ENCODE measurements at regions not wholly inside any gene's neighbourhood (a gene's known extent, or its start where the extent isn't known, plus 50 kb on each side); places are given as distances from the start of the nearest gene placed in this dataset.

GRCh38 chr4:65227628-65228027 is 442.7 kb downstream of the EPHA5 start:
- TF ChIP-seq, protein P1, sequence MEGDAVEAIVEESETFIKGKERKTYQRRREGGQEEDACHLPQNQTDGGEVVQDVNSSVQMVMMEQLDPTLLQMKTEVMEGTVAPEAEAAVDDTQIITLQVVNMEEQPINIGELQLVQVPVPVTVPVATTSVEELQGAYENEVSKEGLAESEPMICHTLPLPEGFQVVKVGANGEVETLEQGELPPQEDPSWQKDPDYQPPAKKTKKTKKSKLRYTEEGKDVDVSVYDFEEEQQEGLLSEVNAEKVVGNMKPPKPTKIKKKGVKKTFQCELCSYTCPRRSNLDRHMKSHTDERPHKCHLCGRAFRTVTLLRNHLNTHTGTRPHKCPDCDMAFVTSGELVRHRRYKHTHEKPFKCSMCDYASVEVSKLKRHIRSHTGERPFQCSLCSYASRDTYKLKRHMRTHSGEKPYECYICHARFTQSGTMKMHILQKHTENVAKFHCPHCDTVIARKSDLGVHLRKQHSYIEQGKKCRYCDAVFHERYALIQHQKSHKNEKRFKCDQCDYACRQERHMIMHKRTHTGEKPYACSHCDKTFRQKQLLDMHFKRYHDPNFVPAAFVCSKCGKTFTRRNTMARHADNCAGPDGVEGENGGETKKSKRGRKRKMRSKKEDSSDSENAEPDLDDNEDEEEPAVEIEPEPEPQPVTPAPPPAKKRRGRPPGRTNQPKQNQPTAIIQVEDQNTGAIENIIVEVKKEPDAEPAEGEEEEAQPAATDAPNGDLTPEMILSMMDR (IDR thresholded peaks at IDR 0.05; ENCODE audit: low read depth, low read length), result no peak
- no peak for TF ChIP-seq EZH2phosphoT487 (IDR thresholded peaks at IDR 0.05; ENCODE audit: low read depth)
